ENCODE measurements at regions not wholly inside any gene's neighbourhood (a gene's known extent, or its start where the extent isn't known, plus 50 kb on each side); places are given as distances from the start of the nearest gene placed in this dataset.
A peak's percentile ranks its signal among the peaks of the same experiment; 100 is the strongest.

- H2AFZ ChIP-seq, result peak overlapping the region; percentile 54; the same call in 1 of the 2 replicates
- ATAC-seq (no peak), DNase-seq (ENCODE audit: low spot score) (no peak)
- H3F3A ChIP-seq (replicated peaks; ENCODE audit: low read depth), result no peaks in the 10 kb centered on the region
- H3K4me1 Mint-ChIP-seq, result no peaks in the 10 kb centered on the region
- no peaks in the 10 kb centered on the region for H3K4me1 ChIP-seq (ENCODE audit: insufficient read depth)
- H3K27ac ChIP-seq (ENCODE audit: low read depth), result no peak overlapping the region
- H3K9me3 Mint-ChIP-seq, result no peaks in the 10 kb centered on the region
- no peaks in the 10 kb centered on the region for H3K79me2 ChIP-seq (replicated peaks; ENCODE audit: insufficient read depth)
- H3K27ac Mint-ChIP-seq, result no peak overlapping the region
- TF ChIP-seq EZH2 (IDR thresholded peaks at IDR 0.05; ENCODE audit: low read depth, unreplicated experiment), result no peak
- TF ChIP-seq ETS1 (IDR thresholded peaks at IDR 0.05), result no peak
- TF ChIP-seq CREB1 (CRISPR knock-in tag; IDR thresholded peaks at IDR 0.05; ENCODE audit: low read depth), result no peak
- no peak for TF ChIP-seq POLR2AphosphoS5 (IDR thresholded peaks at IDR 0.05; ENCODE audit: low read depth)
- H3K4me3 ChIP-seq, result no peak overlapping the region
- no peak overlapping the region for H3K4me2 ChIP-seq
- H3K27me3 ChIP-seq (ENCODE audit: insufficient read depth), result no peaks in the 10 kb centered on the region
- H3K4me3 Mint-ChIP-seq, result no peak overlapping the region
- H4K20me1 ChIP-seq (replicated peaks; ENCODE audit: insufficient read depth), result no peaks in the 10 kb centered on the region
- no peaks in the 10 kb centered on the region for H3K27me3 Mint-ChIP-seq (ENCODE audit: insufficient read depth, low read depth, poor library complexity)
- H3K9me2 ChIP-seq (ENCODE audit: insufficient read depth), result no peaks in the 10 kb centered on the region
- no peaks in the 10 kb centered on the region for H3K36me3 ChIP-seq (ENCODE audit: insufficient read depth)
- H3K36me3 Mint-ChIP-seq (ENCODE audit: low read depth), result no peaks in the 10 kb centered on the region
Measured at GRCh38 chr14:43356382-43356781, 1150.7 kb downstream of the FSCB start.

- Mint-ChIP-seq H3K4me1 (peaks cover 3% of the 10 kb centered on the region; the same call in 2 of the 3 replicates), H3K36me3 (ENCODE audit: low read depth) (peaks cover 5% of the 10 kb centered on the region; the same call in 1 of the 3 replicates), H3K9me3 (peaks cover 29% of the 10 kb centered on the region), H3K27ac (no peak overlapping the region), H3K4me3 (no peak overlapping the region), H3K27me3 (ENCODE audit: insufficient read depth, low read depth, poor library complexity) (no peaks in the 10 kb centered on the region)
- no peak for ATAC-seq
- H3K9me2 ChIP-seq (ENCODE audit: insufficient read depth), result peaks cover 10% of the 10 kb centered on the region; the same call in 1 of the 2 replicates
- H3K27ac ChIP-seq (ENCODE audit: low read depth), result no peak overlapping the region
- no peaks in the 10 kb centered on the region for H3K27me3 ChIP-seq (ENCODE audit: insufficient read depth)
- H3K4me1 ChIP-seq (ENCODE audit: insufficient read depth), result no peaks in the 10 kb centered on the region
- no peak overlapping the region for H3K4me2 ChIP-seq
- no peaks in the 10 kb centered on the region for H3F3A ChIP-seq (replicated peaks; ENCODE audit: low read depth)
- H4K20me1 ChIP-seq (replicated peaks; ENCODE audit: insufficient read depth), result no peaks in the 10 kb centered on the region
- H2AFZ ChIP-seq, result no peak overlapping the region
- no peak overlapping the region for H3K4me3 ChIP-seq
- DNase-seq (ENCODE audit: low spot score), result no peak
- no peaks in the 10 kb centered on the region for H3K36me3 ChIP-seq (ENCODE audit: insufficient read depth)
- no peaks in the 10 kb centered on the region for H3K79me2 ChIP-seq (replicated peaks; ENCODE audit: insufficient read depth)
- no peak for TF ChIP-seq ZNF462 (CRISPR knock-in tag; IDR thresholded peaks at IDR 0.05)
- no peak for TF ChIP-seq CTCF (conservative IDR thresholded peaks at IDR 0.05; ENCODE audit: low read depth in 2 of 2)
- TF ChIP-seq REST (IDR thresholded peaks at IDR 0.05; ENCODE audit: unreplicated experiment), result no peak
- TF ChIP-seq JUNB (IDR thresholded peaks at IDR 0.05; ENCODE audit: unreplicated experiment), result no peak
- no peak for TF ChIP-seq CREB1 (CRISPR knock-in tag; IDR thresholded peaks at IDR 0.05; ENCODE audit: low read depth)
- no peak for TF ChIP-seq NANOG (IDR thresholded peaks at IDR 0.05; ENCODE audit: borderline replicate concordance)
- TF ChIP-seq EZH2phosphoT487 (IDR thresholded peaks at IDR 0.05; ENCODE audit: unreplicated experiment), result no peak
Measured at GRCh38 chr14:43341921-43342320, 1165.2 kb downstream of the FSCB start.

Measured in GM23338 (cell line).